ENCODE measurements at regions not wholly inside any gene's neighbourhood (a gene's known extent, or its start where the extent isn't known, plus 50 kb on each side); places are given as distances from the start of the nearest gene placed in this dataset.
A peak's percentile ranks its signal among the peaks of the same experiment; 100 is the strongest.

DNA sequence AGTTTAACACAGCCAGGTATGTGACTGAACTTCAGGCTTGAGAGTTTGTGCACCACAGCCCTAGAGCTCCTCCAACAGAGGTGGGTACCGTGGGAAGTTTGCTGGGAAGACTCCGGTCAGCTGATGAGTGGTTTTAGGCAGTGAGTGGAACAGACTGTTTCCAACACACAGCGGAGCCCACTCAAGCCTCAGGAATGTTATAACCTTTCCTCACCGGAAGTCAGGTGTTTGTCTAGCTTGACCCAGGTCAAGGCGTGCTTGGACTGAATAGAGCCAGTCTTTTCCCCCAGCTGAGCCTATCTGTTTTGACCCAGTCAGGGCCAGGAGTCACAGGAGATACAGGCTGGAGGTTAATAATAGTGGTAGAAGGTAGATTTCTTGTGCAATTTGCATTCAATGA is 138.4 kb upstream of the PARP11 start (continued):
- no peak for TF ChIP-seq ZNF34 (CRISPR knock-in tag; IDR thresholded peaks at IDR 0.05; ENCODE audit: borderline replicate concordance)
- no peak for TF ChIP-seq ZNF564 (CRISPR knock-in tag; IDR thresholded peaks at IDR 0.05)

DNA sequence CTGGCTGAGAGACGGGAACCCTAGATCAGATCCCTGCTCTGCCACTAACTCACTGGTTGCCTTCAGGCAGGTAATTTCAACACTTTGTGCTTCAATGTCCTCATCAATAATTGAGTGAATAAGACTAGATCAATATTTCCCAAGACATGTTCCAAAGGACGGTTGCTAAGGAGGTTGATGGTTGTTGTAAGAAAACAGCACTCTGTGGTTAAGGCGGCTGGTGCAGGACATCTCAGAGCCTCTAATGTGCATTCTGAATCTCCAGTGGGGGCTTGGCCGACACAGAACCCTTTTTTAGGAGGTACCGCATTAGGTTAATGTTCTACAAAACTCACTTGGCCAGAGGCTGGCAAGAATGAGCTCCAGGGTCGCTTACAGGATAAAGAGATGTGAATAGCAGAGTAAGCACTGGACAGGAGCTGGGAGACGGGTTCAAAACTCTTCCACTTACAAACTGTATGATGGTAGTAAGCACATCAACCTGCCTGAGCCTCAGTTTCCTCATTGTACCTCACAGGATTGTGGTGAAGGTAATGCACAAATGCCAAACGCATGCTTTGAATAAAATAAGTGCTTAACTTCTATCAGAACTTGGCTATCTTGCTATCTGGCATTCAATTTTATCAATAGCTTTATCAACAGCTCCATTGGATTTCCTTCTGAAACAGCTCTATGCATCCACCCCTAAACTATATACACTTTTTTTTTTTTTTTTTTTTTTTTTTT is 136.9 kb upstream of the PARP11 start:
- POLR2A ChIA-PET: interaction anchor here (0.5 to 8.5 kb wide), 5 partner anchors 9 to 657 kb away, joined by 3 to 135 read pairs (median 24); no protein-coding TSS in a partner anchor
- no peaks in the 10 kb centered on the region for H3K9me3 ChIP-seq (ENCODE audit: low read length)
- in situ Hi-C loops (cut with HindIII; ENCODE audit: extremely low pct_ligation_motif_present, low pct_unique_long_range_greater_than_20kb) (no loop called here), intact Hi-C loops (cut with micrococcal nuclease; ENCODE audit: unreplicated experiment) (loop anchor here (10.0 kb wide), 1 partner anchor 135 kb away; the partner anchor contains the start of gene PARP11)
- no peaks in the 10 kb centered on the region for H4K20me1 ChIP-seq (ENCODE audit: insufficient read depth, low read length)
- peaks cover 92% of the 10 kb centered on the region for H3K4me1 ChIP-seq (ENCODE audit: insufficient read depth, low read length)
- peak overlapping the region; percentile 59 for H3K9ac ChIP-seq (ENCODE audit: insufficient read depth, low read depth, low read length)
- peak overlapping the region; percentile 83 for H3K27ac ChIP-seq (ENCODE audit: extremely low read length, insufficient read depth, low read length)
- DNase-seq (ENCODE audit: low spot score): peak; percentile 49
- peak overlapping the region; percentile 55 for H3K4me2 ChIP-seq (ENCODE audit: low read depth, low read length)
- H3K79me2 ChIP-seq (ENCODE audit: insufficient read depth, low read length): no peaks in the 10 kb centered on the region
- H3K4me3 ChIP-seq (replicated peaks in 1 of 3; ENCODE audit: insufficient read depth in 1 of 3, low read depth in 2 of 3, low read length in 3 of 3): no peak overlapping the region
- H2AFZ ChIP-seq (ENCODE audit: low read length): no peak overlapping the region
- no peaks in the 10 kb centered on the region for H3K27me3 ChIP-seq (ENCODE audit: control insufficient read depth in 1 of 2, insufficient read depth in 2 of 2, low read length in 2 of 2)
- CTCF ChIA-PET (ENCODE audit: low intra/inter-chr PET ratio, low total read pairs): no interaction called here
- no TSS peak for BruUV-seq (replicated peaks)
- 41% methylated on average over 8 of the region's 8 CpGs for WGBS (ENCODE audit: low lambda C conversion rate)
- H3K36me3 ChIP-seq (replicated peaks in 1 of 2; ENCODE audit: control insufficient read depth in 1 of 2, insufficient read depth in 2 of 2, low read length in 2 of 2): no peaks in the 10 kb centered on the region
- peak; percentile 55 for FAIRE-seq
- peak; percentile 47 for ATAC-seq
- TF ChIP-seq, protein P1, sequence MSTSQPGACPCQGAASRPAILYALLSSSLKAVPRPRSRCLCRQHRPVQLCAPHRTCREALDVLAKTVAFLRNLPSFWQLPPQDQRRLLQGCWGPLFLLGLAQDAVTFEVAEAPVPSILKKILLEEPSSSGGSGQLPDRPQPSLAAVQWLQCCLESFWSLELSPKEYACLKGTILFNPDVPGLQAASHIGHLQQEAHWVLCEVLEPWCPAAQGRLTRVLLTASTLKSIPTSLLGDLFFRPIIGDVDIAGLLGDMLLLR (CRISPR knock-in tag; IDR thresholded peaks at IDR 0.05): no peak
- no peak for TF ChIP-seq ZHX2 (IDR thresholded peaks at IDR 0.05; ENCODE audit: low read depth)
- TF ChIP-seq ZHX2 (CRISPR knock-in tag; IDR thresholded peaks at IDR 0.05; ENCODE audit: borderline replicate concordance): no peak
- no peak for TF ChIP-seq NFYC (CRISPR knock-in tag; IDR thresholded peaks at IDR 0.05)
- peak; percentile 63 for TF ChIP-seq POLR2G (IDR thresholded peaks at IDR 0.05; ENCODE audit: low read depth, low read length)
- TF ChIP-seq NCOR1 (IDR thresholded peaks at IDR 0.05; ENCODE audit: borderline replicate concordance, low read length): peak; percentile 40; the same call in 1 of the 2 replicates
- peak; percentile 85 for TF ChIP-seq RBFOX2 (IDR thresholded peaks at IDR 0.05; ENCODE audit: low read depth, low read length)
- TF ChIP-seq ZNF24 (IDR thresholded peaks at IDR 0.05): no peak
- TF ChIP-seq SRY (CRISPR knock-in tag; IDR thresholded peaks at IDR 0.05): no peak
- no peak for TF ChIP-seq ZNF724P (CRISPR knock-in tag; IDR thresholded peaks at IDR 0.05; ENCODE audit: borderline replicate concordance)
- no peak for TF ChIP-seq MBD4 (IDR thresholded peaks at IDR 0.05; ENCODE audit: borderline replicate concordance, low read length)
- TF ChIP-seq GATAD2A (CRISPR knock-in tag; IDR thresholded peaks at IDR 0.05): peak; percentile 25; the same call in 1 of the 2 replicates
- TF ChIP-seq POLR2A (IDR thresholded peaks at IDR 0.05; ENCODE audit: insufficient read depth in 1 of 2, low read depth in 2 of 2, low read length in 2 of 2): peak in 1 of 2 experiments; percentile 61; a peak in 1 of 4 replicates
- no peak for TF ChIP-seq MXD4 (CRISPR knock-in tag; IDR thresholded peaks at IDR 0.05)
- 0 out of 4 replicates have a peak, but pooled peaks of 1 of the 2 experiments have one; percentile 27 for TF ChIP-seq EP300 (IDR thresholded peaks at IDR 0.05; ENCODE audit: low read depth in 2 of 2, low read length in 2 of 2)
- no peak for TF ChIP-seq EP300 (CRISPR knock-in tag; IDR thresholded peaks at IDR 0.05; ENCODE audit: borderline replicate concordance)
